ENCODE measurements at regions not wholly inside any gene's neighbourhood (a gene's known extent, or its start where the extent isn't known, plus 50 kb on each side); places are given as distances from the start of the nearest gene placed in this dataset.

GRCh38 chr17:11144358-11145233 is 96.4 kb upstream of the SHISA6 start:
- DNase-seq (ENCODE audit: low read depth, low spot score) (no peak), FAIRE-seq (no peak)
- H3K27me3 ChIP-seq (ENCODE audit: control insufficient read depth in 2 of 2, insufficient read depth in 2 of 2, low read length in 2 of 2): no peaks in the 10 kb centered on the region
- H3K79me2 ChIP-seq (ENCODE audit: control insufficient read depth, insufficient read depth, low read length): no peaks in the 10 kb centered on the region
- intact Hi-C loops (cut with micrococcal nuclease): loop anchor here (5.0 to 10.0 kb wide), 2 partner anchors 497 to 840 kb away; no protein-coding TSS in a partner anchor
- no peak overlapping the region for H3K27ac ChIP-seq (ENCODE audit: insufficient read depth, low read depth, low read length)
- no peaks in the 10 kb centered on the region for H3K4me1 ChIP-seq (ENCODE audit: control insufficient read depth, extremely low read depth, insufficient read depth, low read length)
- dilution Hi-C loops (cut with MboI; ENCODE audit: extremely low pct_ligation_motif_present, low sequenced_read_pairs): no loop called here
- H3K36me3 ChIP-seq (ENCODE audit: control insufficient read depth in 2 of 2, extremely low read depth in 1 of 2, insufficient read depth in 2 of 2, low read length in 2 of 2): no peaks in the 10 kb centered on the region
- CTCF ChIA-PET: interaction anchor here (0.8 to 1.6 kb wide), 4 partner anchors 266 to 513 kb away, joined by 3 to 8 read pairs (median 5); no protein-coding TSS in a partner anchor
- no peak overlapping the region for H3K4me3 ChIP-seq (replicated peaks in 1 of 3; ENCODE audit: insufficient read depth in 1 of 3, low read depth in 1 of 3, low read length in 3 of 3)
- H3K9me1 ChIP-seq (replicated peaks; ENCODE audit: control insufficient read depth, extremely low read depth, insufficient read depth, low read length): no peaks in the 10 kb centered on the region
- BruUV-seq (replicated peaks): no TSS peak
- H3K9ac ChIP-seq (replicated peaks; ENCODE audit: extremely low read depth, insufficient read depth, low read length): no peak overlapping the region
- no peak overlapping the region for H3K4me2 ChIP-seq (ENCODE audit: insufficient read depth, low read length)
- no peaks in the 10 kb centered on the region for H3K9me3 ChIP-seq (replicated peaks; ENCODE audit: control insufficient read depth, insufficient read depth, low read length)
- H4K20me1 ChIP-seq (replicated peaks; ENCODE audit: control insufficient read depth, extremely low read depth, insufficient read depth, low read length): no peaks in the 10 kb centered on the region
- POLR2A ChIA-PET: no interaction called here
- H2AFZ ChIP-seq (ENCODE audit: low read depth, low read length): no peak overlapping the region
- peak; percentile 8 to 28 for TF ChIP-seq CTCF (IDR thresholded peaks at IDR 0.05; ENCODE audit: extremely low read depth in 1 of 2, insufficient read depth in 1 of 2, low read depth in 1 of 2, low read length in 2 of 2)
- no peak for TF ChIP-seq POLR2A (IDR thresholded peaks at IDR 0.05; ENCODE audit: low read depth, low read length)
- TF ChIP-seq FOS (IDR thresholded peaks at IDR 0.05; ENCODE audit: borderline replicate concordance, insufficient read depth, low read length): no peak
- no peak for TF ChIP-seq POLR2AphosphoS5 (IDR thresholded peaks at IDR 0.05; ENCODE audit: insufficient read depth, low read depth, low read length)

GRCh38 chr17:11142231-11142630 is 98.8 kb upstream of the SHISA6 start:
- Histone ChIP-seq H3K9me1 (replicated peaks; ENCODE audit: control insufficient read depth, extremely low read depth, insufficient read depth, low read length) (no peaks in the 10 kb centered on the region), H3K27ac (ENCODE audit: insufficient read depth, low read depth, low read length) (no peak overlapping the region), H3K4me1 (ENCODE audit: control insufficient read depth, extremely low read depth, insufficient read depth, low read length) (no peaks in the 10 kb centered on the region), H3K9me3 (replicated peaks; ENCODE audit: control insufficient read depth, insufficient read depth, low read length) (no peaks in the 10 kb centered on the region), H2AFZ (ENCODE audit: low read depth, low read length) (no peak overlapping the region), H3K36me3 (ENCODE audit: control insufficient read depth in 2 of 2, extremely low read depth in 1 of 2, insufficient read depth in 2 of 2, low read length in 2 of 2) (no peaks in the 10 kb centered on the region), H3K27me3 (ENCODE audit: control insufficient read depth in 2 of 2, insufficient read depth in 2 of 2, low read length in 2 of 2) (no peaks in the 10 kb centered on the region), H4K20me1 (replicated peaks; ENCODE audit: control insufficient read depth, extremely low read depth, insufficient read depth, low read length) (peaks cover 2% of the 10 kb centered on the region), H3K79me2 (ENCODE audit: control insufficient read depth, insufficient read depth, low read length) (no peaks in the 10 kb centered on the region), H3K4me3 (replicated peaks in 1 of 3; ENCODE audit: insufficient read depth in 1 of 3, low read depth in 1 of 3, low read length in 3 of 3) (no peak overlapping the region), H3K4me2 (ENCODE audit: insufficient read depth, low read length) (no peak overlapping the region), H3K9ac (replicated peaks; ENCODE audit: extremely low read depth, insufficient read depth, low read length) (no peak overlapping the region)
- dilution Hi-C loops (cut with MboI; ENCODE audit: extremely low pct_ligation_motif_present, low sequenced_read_pairs): no loop called here
- no peak for DNase-seq (ENCODE audit: low read depth, low spot score)
- TF ChIP-seq CTCF (IDR thresholded peaks at IDR 0.05; ENCODE audit: extremely low read depth in 1 of 2, insufficient read depth in 1 of 2, low read depth in 1 of 2, low read length in 2 of 2): no peak
- TF ChIP-seq MAX (IDR thresholded peaks at IDR 0.05; ENCODE audit: insufficient read depth, insufficient read length): no peak
- TF ChIP-seq FOS (IDR thresholded peaks at IDR 0.05; ENCODE audit: borderline replicate concordance, insufficient read depth, low read length): no peak
- no peak for TF ChIP-seq POLR2AphosphoS5 (IDR thresholded peaks at IDR 0.05; ENCODE audit: insufficient read depth, low read depth, low read length)
- TF ChIP-seq POLR2A (IDR thresholded peaks at IDR 0.05; ENCODE audit: low read depth, low read length): no peak
- TF ChIP-seq JUN (IDR thresholded peaks at IDR 0.05; ENCODE audit: borderline replicate concordance, insufficient read depth, insufficient read length, low read depth): no peak
- TF ChIP-seq MYC (IDR thresholded peaks at IDR 0.05; ENCODE audit: low read depth, low read length): no peak
- TF ChIP-seq EZH2 (IDR thresholded peaks at IDR 0.05; ENCODE audit: borderline replicate concordance, low read depth, low read length, severe bottlenecking): no peak
- no peak for TF ChIP-seq GATA2 (IDR thresholded peaks at IDR 0.05; ENCODE audit: insufficient read depth, insufficient read length, low read depth, low read length)
- POLR2A ChIA-PET: no interaction called here
- no TSS peak for BruUV-seq (replicated peaks)
- FAIRE-seq: no peak
- CTCF ChIA-PET: no interaction called here
- intact Hi-C loops (cut with micrococcal nuclease): loop anchor here (5.0 to 10.0 kb wide), 2 partner anchors 495 to 843 kb away; no protein-coding TSS in a partner anchor
